GM15510 (cell line): ENCODE measurements at regions not wholly inside any gene's neighbourhood (a gene's known extent, or its start where the extent isn't known, plus 50 kb on each side); places are given as distances from the start of the nearest gene placed in this dataset.

ENCODE experiments used
- POLR2A ChIP-seq: IDR thresholded peaks from 3 replicates; pipeline ENCODE4 v1.6.1; 2011; ENCODE audit warnings: borderline replicate concordance; ENCODE audit not compliant: insufficient read length; ENCODE audit errors: extremely low read depth

- no peak for TF ChIP-seq POLR2A
Observed at GRCh38 chr5:124030043-124030491, 518.1 kb downstream of the CSNK1G3 start.

- no peak for TF ChIP-seq POLR2A
Observed at GRCh38 chr5:124027441-124027840, 515.5 kb downstream of the CSNK1G3 start.

GRCh38 chr5:124025306-124025845, 513.4 kb downstream of the CSNK1G3 start:
- TF ChIP-seq POLR2A = no peak

- TF ChIP-seq POLR2A = no peak
Observed at GRCh38 chr5:124022966-124023365, 511.0 kb downstream of the CSNK1G3 start.

GRCh38 chr5:124021776-124022175, 509.8 kb downstream of the CSNK1G3 start:
- no peak for TF ChIP-seq POLR2A

- TF ChIP-seq POLR2A = no peak
Observed at GRCh38 chr5:124021066-124021641, 509.2 kb downstream of the CSNK1G3 start.

GRCh38 chr5:124007675-124008398, 495.9 kb downstream of the CSNK1G3 start:
- TF ChIP-seq POLR2A = no peak

GRCh38 chr5:124001036-124001615, 489.1 kb downstream of the CSNK1G3 start:
- no peak for TF ChIP-seq POLR2A

GRCh38 chr5:124000538-124000937, 488.6 kb downstream of the CSNK1G3 start:
- TF ChIP-seq POLR2A = no peak

- no peak for TF ChIP-seq POLR2A
Observed at GRCh38 chr5:123997462-123998215, 485.7 kb downstream of the CSNK1G3 start.

- no peak for TF ChIP-seq POLR2A
Observed at GRCh38 chr5:123997064-123997461, 485.1 kb downstream of the CSNK1G3 start.

- no peak for TF ChIP-seq POLR2A
Observed at GRCh38 chr5:123992641-123993040, 480.7 kb downstream of the CSNK1G3 start.

- no peak for TF ChIP-seq POLR2A
Observed at GRCh38 chr5:123987956-123988355, 476.0 kb downstream of the CSNK1G3 start.

- no peak for TF ChIP-seq POLR2A
Observed at GRCh38 chr5:123976379-123977033, 464.5 kb downstream of the CSNK1G3 start.
